Natural killer cell (primary cell): ENCODE measurements at regions not wholly inside any gene's neighbourhood (a gene's known extent, or its start where the extent isn't known, plus 50 kb on each side); places are given as distances from the start of the nearest gene placed in this dataset.

Experiments used
- ATAC-seq, 3 donors: fragments of 150-1000 bp in 2 of 3; fragments of 200-7000 bp in 1 of 3; cut with Tn5 transposase; 1 replicate in 1 of 3; 2 replicates in 2 of 3; pipeline ENCODE4 v1.10.0; 2021; ENCODE audit warnings: mild to moderate bottlenecking in 2 of 3, moderate library complexity in 2 of 3
- DNase-seq, 2 donors: peaks; one replicate each; pipeline versions ENCODE4 v3.0.0 to v3.0.0-alpha.2; 2013 to 2021; ENCODE audit warnings: mixed read lengths in 1 of 2
- H3K27ac ChIP-seq: one replicate; pipeline ENCODE4 v1.5.1; 2013; ENCODE audit warnings: mild to moderate bottlenecking, low read length
- H3K27me3 ChIP-seq: one replicate; pipeline ENCODE4 v1.6.1; 2013; ENCODE audit warnings: low read length; ENCODE audit not compliant: control insufficient read depth, insufficient read depth
- H3K36me3 ChIP-seq: one replicate; pipeline ENCODE4 v1.6.1; 2013; ENCODE audit warnings: low read length; ENCODE audit not compliant: control insufficient read depth, insufficient read depth
- H3K4me1 ChIP-seq: one replicate; pipeline ENCODE4 v1.6.1; 2013; ENCODE audit warnings: low read length; ENCODE audit not compliant: control insufficient read depth, insufficient read depth
- H3K4me3 ChIP-seq: one replicate; pipeline ENCODE4 v1.5.1; 2013; ENCODE audit warnings: low read length
- H3K9me3 ChIP-seq: one replicate; pipeline ENCODE4 v1.6.1; 2013; ENCODE audit warnings: low read length; ENCODE audit not compliant: control insufficient read depth, insufficient read depth
- H3K27ac Mint-ChIP-seq, 2 donors: one replicate each; pipeline ENCODE4 v1.8.0; 2022; ENCODE audit warnings: mild to moderate bottlenecking in 2 of 2, mixed read lengths in 2 of 2, moderate library complexity in 1 of 2
- H3K27me3 Mint-ChIP-seq, 2 donors: one replicate each; pipeline ENCODE4 v1.8.0; 2022; ENCODE audit warnings: low read depth in 2 of 2, mixed read lengths in 2 of 2
- H3K36me3 Mint-ChIP-seq: one replicate; pipeline ENCODE4 v1.8.0; 2022; ENCODE audit warnings: mixed read lengths
- H3K4me1 Mint-ChIP-seq, 2 donors: one replicate each; pipeline ENCODE4 v1.8.0; 2022; ENCODE audit warnings: mixed read lengths in 2 of 2
- H3K4me3 Mint-ChIP-seq: one replicate; pipeline ENCODE4 v1.8.0; 2022; ENCODE audit warnings: mild to moderate bottlenecking, moderate library complexity, mixed read lengths
- H3K9me3 Mint-ChIP-seq, 2 donors: one replicate each; pipeline ENCODE4 v1.8.0; 2022; ENCODE audit warnings: mixed read lengths in 2 of 2
- WGBS: methylation state at CpG from one replicate; pipeline ENCODE4 v1.1.7; 2013; ENCODE audit warnings: missing lambda C conversion rate; ENCODE audit not compliant: insufficient coverage; 5-methylcytosine and 5-hydroxymethylcytosine counted together
- intact Hi-C: fragments of 100-400 bp; cut with micrococcal nuclease; formaldehyde crosslinking; loops from one replicate; pipeline ENCODE4 v1.14.2; 2022
- TF ChIP-seq, protein P1 (sequence below): fragments of 200-600 bp; IDR thresholded peaks from one replicate; pipeline ENCODE4 v1.8.0; 2022; ENCODE audit warnings: antibody characterized with exemption

DNA sequence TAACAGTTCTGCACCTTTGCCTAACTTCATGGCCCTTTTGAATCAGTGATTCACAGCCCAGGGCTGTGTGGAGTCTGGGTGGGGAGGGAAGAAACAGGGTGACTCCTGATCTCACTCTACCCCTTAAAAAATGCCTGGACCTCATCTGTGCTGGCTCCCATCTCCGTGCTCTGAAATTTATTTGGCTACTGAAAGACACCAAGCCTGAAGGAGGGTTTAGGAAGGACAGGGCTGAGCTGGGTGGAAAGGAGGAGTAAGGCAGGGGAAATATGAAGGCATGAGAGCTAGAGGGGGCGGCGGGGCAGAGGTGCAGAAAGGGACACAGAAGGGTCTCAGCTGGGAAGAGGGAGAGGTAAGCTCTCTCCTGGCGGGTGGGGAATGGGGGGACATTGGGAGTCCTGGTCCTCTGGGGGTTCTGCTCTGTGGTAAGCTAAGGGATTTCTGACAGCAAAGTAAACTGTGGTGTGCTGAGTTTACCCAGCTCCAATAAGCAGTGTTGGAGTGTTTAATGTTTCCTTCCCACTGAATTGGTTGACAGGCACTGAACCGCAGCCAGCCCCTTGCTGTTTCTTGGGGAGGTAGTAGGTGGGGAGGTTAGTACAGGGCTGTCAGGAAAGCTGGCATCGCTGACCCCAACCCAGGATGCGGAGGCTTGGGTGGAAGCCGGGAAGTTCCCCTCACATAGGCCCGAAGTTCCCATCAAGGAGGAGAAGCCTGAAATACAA lies 71.1 kb downstream of the RPUSD4 start:
- intact Hi-C loops, result no loop called here
- peaks cover 8 to 20% of the 10 kb centered on the region in 2 donors for H3K27me3 Mint-ChIP-seq
- no peaks in the 10 kb centered on the region for H3K4me1 Mint-ChIP-seq
- no peak for DNase-seq
- no peak overlapping the region for H3K4me3 Mint-ChIP-seq
- Histone ChIP-seq H3K27me3 (peaks cover 2% of the 10 kb centered on the region), H3K9me3 (no peaks in the 10 kb centered on the region), H3K36me3 (no peaks in the 10 kb centered on the region), H3K4me3 (no peak overlapping the region), H3K27ac (no peak overlapping the region), H3K4me1 (no peaks in the 10 kb centered on the region)
- 53% methylated on average over 9 of the region's 9 CpGs for WGBS
- no peaks in the 10 kb centered on the region for H3K36me3 Mint-ChIP-seq
- H3K27ac Mint-ChIP-seq, result no peak overlapping the region
- H3K9me3 Mint-ChIP-seq, result no peaks in the 10 kb centered on the region
- ATAC-seq, result no peak
- TF ChIP-seq, protein P1, sequence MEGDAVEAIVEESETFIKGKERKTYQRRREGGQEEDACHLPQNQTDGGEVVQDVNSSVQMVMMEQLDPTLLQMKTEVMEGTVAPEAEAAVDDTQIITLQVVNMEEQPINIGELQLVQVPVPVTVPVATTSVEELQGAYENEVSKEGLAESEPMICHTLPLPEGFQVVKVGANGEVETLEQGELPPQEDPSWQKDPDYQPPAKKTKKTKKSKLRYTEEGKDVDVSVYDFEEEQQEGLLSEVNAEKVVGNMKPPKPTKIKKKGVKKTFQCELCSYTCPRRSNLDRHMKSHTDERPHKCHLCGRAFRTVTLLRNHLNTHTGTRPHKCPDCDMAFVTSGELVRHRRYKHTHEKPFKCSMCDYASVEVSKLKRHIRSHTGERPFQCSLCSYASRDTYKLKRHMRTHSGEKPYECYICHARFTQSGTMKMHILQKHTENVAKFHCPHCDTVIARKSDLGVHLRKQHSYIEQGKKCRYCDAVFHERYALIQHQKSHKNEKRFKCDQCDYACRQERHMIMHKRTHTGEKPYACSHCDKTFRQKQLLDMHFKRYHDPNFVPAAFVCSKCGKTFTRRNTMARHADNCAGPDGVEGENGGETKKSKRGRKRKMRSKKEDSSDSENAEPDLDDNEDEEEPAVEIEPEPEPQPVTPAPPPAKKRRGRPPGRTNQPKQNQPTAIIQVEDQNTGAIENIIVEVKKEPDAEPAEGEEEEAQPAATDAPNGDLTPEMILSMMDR, result no peak

DNA sequence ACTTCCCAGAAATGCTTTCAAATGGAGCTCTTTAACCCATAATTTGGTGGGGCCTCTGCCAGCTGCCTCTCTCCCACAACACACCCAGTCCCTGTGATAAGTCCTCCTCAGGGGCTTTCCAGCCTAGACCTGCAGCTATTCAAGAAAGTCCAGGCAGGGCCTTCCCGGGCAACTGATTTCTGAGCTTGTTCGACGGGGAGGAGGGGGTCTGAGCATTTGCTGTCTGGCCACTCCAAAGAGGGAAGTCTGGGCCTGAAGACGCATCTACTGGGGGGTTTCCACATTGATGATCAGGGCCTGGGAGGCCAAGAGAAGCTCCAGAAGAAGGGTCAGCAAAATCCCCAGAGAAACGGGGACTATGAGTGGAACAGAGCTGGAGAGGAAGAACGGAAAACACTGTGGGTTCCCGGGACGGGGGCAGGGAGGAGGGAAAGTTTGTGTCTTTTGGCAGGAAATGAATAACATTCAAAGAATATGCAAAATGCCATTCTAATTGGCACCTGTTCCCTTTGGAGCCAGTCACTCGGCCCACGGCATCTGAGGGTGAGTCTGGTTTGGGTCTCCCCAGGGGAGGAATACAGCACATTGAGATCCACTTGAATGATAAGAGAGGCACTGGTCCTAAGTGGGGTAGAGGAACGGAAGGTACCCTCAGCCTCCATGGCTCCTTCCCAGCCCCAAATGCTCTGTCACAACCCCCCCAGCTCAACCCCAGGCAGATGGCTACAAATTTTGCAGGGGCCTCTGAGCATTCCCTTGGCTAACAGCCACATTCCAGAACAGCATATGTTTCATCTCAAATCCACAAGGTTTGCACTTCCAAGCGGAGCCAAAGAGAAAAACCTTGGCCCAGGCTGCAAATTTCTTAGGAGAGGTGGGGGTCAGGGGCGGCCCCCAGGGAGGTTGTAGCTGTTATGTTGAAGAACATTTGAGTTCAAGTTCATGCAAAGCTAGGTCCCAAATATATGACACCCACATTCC lies 72.0 kb downstream of the RPUSD4 start:
- Histone ChIP-seq H3K27me3 (peaks cover 2% of the 10 kb centered on the region), H3K4me3 (no peak overlapping the region), H3K9me3 (no peaks in the 10 kb centered on the region), H3K27ac (no peak overlapping the region), H3K4me1 (no peaks in the 10 kb centered on the region), H3K36me3 (no peaks in the 10 kb centered on the region)
- H3K4me1 Mint-ChIP-seq, result no peaks in the 10 kb centered on the region
- TF ChIP-seq, protein P1, result no peak
- peaks cover 10 to 23% of the 10 kb centered on the region in 2 donors for H3K27me3 Mint-ChIP-seq
- H3K36me3 Mint-ChIP-seq, result no peaks in the 10 kb centered on the region
- intact Hi-C loops, result no loop called here
- no peak overlapping the region for H3K4me3 Mint-ChIP-seq
- no peaks in the 10 kb centered on the region for H3K9me3 Mint-ChIP-seq
- DNase-seq, result no peak
- 83% methylated on average over 12 of the region's 13 CpGs for WGBS
- no peak overlapping the region for H3K27ac Mint-ChIP-seq
- no peak for ATAC-seq

DNA sequence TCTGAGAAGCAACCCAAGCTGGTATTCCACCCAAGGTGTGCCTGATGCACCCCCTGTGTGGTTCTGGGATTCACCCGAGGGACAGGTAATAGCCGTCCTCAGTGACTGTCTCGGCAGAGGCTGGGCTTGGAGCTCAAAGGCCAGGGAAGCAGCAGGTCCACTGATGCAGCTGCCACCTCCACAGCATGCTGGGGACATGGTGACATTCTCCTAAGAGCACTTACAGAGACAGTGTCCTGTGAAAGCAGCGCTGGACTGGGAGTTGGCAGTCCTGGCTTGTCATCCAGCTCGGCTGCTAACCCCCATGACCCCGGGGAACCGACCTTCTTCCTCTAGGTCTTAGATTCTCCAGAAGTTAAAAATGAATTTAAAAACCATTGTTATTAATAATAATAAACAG lies 72.8 kb downstream of the RPUSD4 start:
- no peak overlapping the region for H3K4me3 Mint-ChIP-seq
- 94% methylated on average over 7 of the region's 7 CpGs for WGBS
- Histone ChIP-seq H3K4me3 (no peak overlapping the region), H3K27me3 (peaks cover 2% of the 10 kb centered on the region), H3K4me1 (no peaks in the 10 kb centered on the region), H3K36me3 (no peaks in the 10 kb centered on the region), H3K9me3 (no peaks in the 10 kb centered on the region), H3K27ac (no peak overlapping the region)
- intact Hi-C loops, result no loop called here
- no peak for DNase-seq
- H3K36me3 Mint-ChIP-seq, result no peaks in the 10 kb centered on the region
- TF ChIP-seq, protein P1, result no peak
- no peaks in the 10 kb centered on the region for H3K9me3 Mint-ChIP-seq
- no peak overlapping the region for H3K27ac Mint-ChIP-seq
- no peak for ATAC-seq
- H3K27me3 Mint-ChIP-seq, result peaks cover 10 to 27% of the 10 kb centered on the region in 2 donors
- H3K4me1 Mint-ChIP-seq, result no peaks in the 10 kb centered on the region
